Pancreas (tissue), 10 donors: ENCODE measurements at regions not wholly inside any gene's neighbourhood (a gene's known extent, or its start where the extent isn't known, plus 50 kb on each side); places are given as distances from the start of the nearest gene placed in this dataset.

ENCODE experiments used
- ATAC-seq, 4 donors: fragments of 200-7000 bp; cut with Tn5 transposase; one replicate each; pipeline versions ENCODE4 v1.8.0 to v1.9.1; 2020; ENCODE audit warnings: mild to moderate bottlenecking in 4 of 4, moderate library complexity in 4 of 4
- DNase-seq, 6 donors: peaks; one replicate each; pipeline ENCODE4 v3.0.0-alpha.2; 2020
- FAIRE-seq: peaks from 2 replicates; lab custom pipeline; 2012; peaks lifted over from hg19 to GRCh38; lab: Jason Lieb, UNC
- H3K27ac ChIP-seq, 4 donors: fragments of 200-600 bp; sonication (generic); 1 replicate in 3 of 4; 2 replicates in 1 of 4; pipeline versions ENCODE4 v1.5.0 to v1.8.0; 2020
- H3K27me3 ChIP-seq, 4 donors: fragments of 200-600 bp; one replicate each; pipeline ENCODE4 v1.8.0; 2021
- H3K36me3 ChIP-seq, 3 donors: fragments of 200-600 bp; sonication (generic) in 1 of 3; one replicate each; pipeline versions ENCODE4 v1.5.0 to v1.8.0; 2020 to 2021
- H3K4me1 ChIP-seq, 3 donors: fragments of 200-600 bp; one replicate each; pipeline ENCODE4 v1.8.0; 2021
- H3K4me3 ChIP-seq, 4 donors: fragments of 200-600 bp; sonication (generic) in 2 of 4; one replicate each; pipeline versions ENCODE4 v1.5.0 to v1.8.0; 2020 to 2021
- H3K9me3 ChIP-seq, 4 donors: fragments of 200-600 bp; one replicate each; pipeline ENCODE4 v1.8.0; 2021
- CTCF ChIP-seq, 4 donors: fragments of 200-600 bp; sonication (generic) in 3 of 4; IDR thresholded peaks; one replicate each; pipeline versions ENCODE4 v1.5.0 to v1.8.0; 2021; ENCODE audit warnings: antibody characterized with exemption in 4 of 4
- WGBS, 2 donors: extraction: QIAGEN DNeasy Blood & Tissue Kit; methylation state at CpG; one replicate each; pipeline ENCODE4 v1.1.7; 2013; 5-methylcytosine and 5-hydroxymethylcytosine counted together
- intact Hi-C, 3 donors: fragments of 100-400 bp; cut with DNase I; formaldehyde crosslinking; loops; one replicate each; pipeline versions ENCODE4 v1.11.1 to v1.14.2; 2022
- donor health status: healthy with polysubstance abuse.
- donor health status: DM: no; HTN: no; CAD: no; lungs with moderate emphysema.
- donor health status: DM: no; HTN: no; CAD: no.
- donor health status: control.
- donor health status: control.
- donor health status: Bipolar disorder and iron deficiency.
- donor health status: DM: yes; HTN: yes; CAD: no.
- donor health status: DM: no; HTN: no; CAD: no.
- donor health status: DM: no; HTN: no; CAD: no.
- donor health status: DM: yes; HTN: yes; CAD: no.

- no peak overlapping the region for H3K27ac ChIP-seq
- intact Hi-C loops = no loop called here
- ATAC-seq (no peak), FAIRE-seq (no peak), DNase-seq (no peak)
- no peaks in the 10 kb centered on the region for H3K36me3 ChIP-seq
- no peak overlapping the region for H3K4me3 ChIP-seq
- H3K9me3 ChIP-seq = no peaks in the 10 kb centered on the region
- no peaks in the 10 kb centered on the region for H3K4me1 ChIP-seq
- TF ChIP-seq CTCF (IDR thresholded peaks at IDR 0.05) = no peak
- WGBS, 2 donors = 64 to 67% methylated on average over 4 of the region's 4 CpGs
- no peaks in the 10 kb centered on the region for H3K27me3 ChIP-seq
Observed at GRCh38 chr4:133464311-133464710, 315.2 kb downstream of the PCDH10 start.

DNA sequence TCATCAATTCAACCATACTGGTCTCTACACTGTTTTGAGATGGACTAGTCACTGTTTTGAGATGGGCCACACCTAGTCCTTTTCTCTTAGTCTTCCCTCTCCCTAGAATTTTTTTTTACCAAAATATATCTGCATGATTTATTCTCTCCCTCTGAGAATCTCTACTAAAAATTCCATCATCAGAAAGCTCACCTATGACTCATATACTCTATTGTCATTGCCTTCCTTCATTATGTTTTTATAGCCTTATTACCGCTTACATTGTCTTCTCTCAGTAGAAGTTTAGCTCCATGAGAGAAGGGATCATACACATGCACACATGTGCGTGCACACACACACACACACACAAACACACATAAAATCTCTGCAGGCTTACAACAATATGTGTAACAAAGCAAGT is 303.6 kb downstream of the PCDH10 start:
- TF ChIP-seq CTCF (IDR thresholded peaks at IDR 0.05) = no peak
- Histone ChIP-seq H3K4me1 (no peaks in the 10 kb centered on the region), H3K27ac (no peak overlapping the region), H3K36me3 (no peaks in the 10 kb centered on the region), H3K9me3 (no peaks in the 10 kb centered on the region), H3K4me3 (no peak overlapping the region), H3K27me3 (no peaks in the 10 kb centered on the region)
- ATAC-seq (no peak), DNase-seq (no peak), FAIRE-seq (no peak)
- intact Hi-C loops = no loop called here
- WGBS, 2 donors = 71 to 75% methylated on average over 2 of the region's 2 CpGs

DNA sequence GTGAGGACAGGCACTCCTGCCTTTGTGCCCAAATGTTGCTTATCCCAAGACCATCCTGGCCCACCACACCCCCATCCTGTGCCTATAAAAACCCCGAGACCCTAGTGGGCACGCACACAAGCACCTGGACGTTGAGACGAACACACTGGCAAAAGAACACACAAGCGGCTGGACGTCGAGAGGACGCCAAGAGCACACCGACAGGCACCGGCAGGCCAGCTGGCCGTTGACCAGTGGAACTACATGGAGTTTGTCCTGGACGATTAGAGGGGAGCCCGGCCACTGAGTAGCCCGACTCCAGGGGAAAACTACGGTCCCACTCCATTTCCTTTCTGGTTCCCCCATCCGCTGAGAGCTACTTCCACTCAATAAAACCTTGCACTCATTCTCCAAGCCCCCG is 301.7 kb downstream of the PCDH10 start:
- TF ChIP-seq CTCF (IDR thresholded peaks at IDR 0.05) = no peak
- Histone ChIP-seq H3K27ac (no peak overlapping the region), H3K4me1 (no peaks in the 10 kb centered on the region), H3K4me3 (no peak overlapping the region), H3K36me3 (no peaks in the 10 kb centered on the region), H3K9me3 (no peaks in the 10 kb centered on the region), H3K27me3 (no peaks in the 10 kb centered on the region)
- DNase-seq = no peak
- no peak for FAIRE-seq
- WGBS, 2 donors = 69 to 94% methylated on average over 17 of the region's 17 CpGs
- no peak for ATAC-seq
- intact Hi-C loops = no loop called here

DNA sequence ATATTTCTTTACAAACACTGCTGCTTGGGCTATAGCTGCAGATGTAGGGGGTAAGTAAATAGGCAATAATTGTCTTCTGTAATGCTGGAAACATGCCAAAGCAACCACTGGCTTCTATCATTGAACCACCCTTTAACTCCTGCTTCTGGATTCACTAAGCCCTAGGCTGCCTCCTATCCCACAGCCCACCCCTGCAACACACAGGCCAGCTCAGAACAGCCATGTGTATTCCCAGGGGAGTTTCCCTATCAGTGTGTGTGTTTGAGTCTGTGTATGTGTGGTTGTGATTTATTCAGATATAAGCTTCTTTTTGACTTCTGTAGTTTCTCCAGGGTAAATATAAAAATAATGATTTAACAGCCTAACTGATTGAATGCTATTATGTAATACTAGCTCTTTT is 291.3 kb downstream of the PCDH10 start:
- intact Hi-C loops = no loop called here
- DNase-seq (no peak), ATAC-seq (no peak), FAIRE-seq (no peak)
- H3K4me3 ChIP-seq = no peak overlapping the region
- H3K27ac ChIP-seq = no peak overlapping the region
- no peaks in the 10 kb centered on the region for H3K27me3 ChIP-seq
- no peaks in the 10 kb centered on the region for H3K4me1 ChIP-seq
- no peaks in the 10 kb centered on the region for H3K9me3 ChIP-seq
- TF ChIP-seq CTCF (IDR thresholded peaks at IDR 0.05) = no peak
- no peaks in the 10 kb centered on the region for H3K36me3 ChIP-seq

DNA sequence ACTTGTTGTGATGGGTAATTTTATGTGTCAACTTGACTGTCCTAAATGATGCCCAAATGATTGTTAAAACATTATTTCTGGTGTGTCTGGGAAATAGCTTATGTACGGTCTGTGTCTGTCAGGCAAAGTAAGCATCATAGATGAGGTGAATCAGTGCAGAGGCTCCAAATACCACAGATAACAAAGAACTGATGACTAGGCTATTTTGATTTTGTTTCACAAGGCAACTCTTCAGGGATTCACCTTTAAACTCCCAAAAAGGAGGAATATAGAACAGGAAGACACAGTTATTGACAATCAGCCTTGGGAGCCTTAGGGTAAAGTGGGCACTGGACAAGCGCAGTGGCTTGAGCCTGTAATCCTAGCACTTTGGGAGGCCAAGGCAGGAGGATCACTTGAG is 290.7 kb downstream of the PCDH10 start:
- H3K27me3 ChIP-seq = no peaks in the 10 kb centered on the region

More for the DNA sequence above, 290.7 kb downstream of the PCDH10 start:
- DNase-seq = no peak
- no peak for TF ChIP-seq CTCF (IDR thresholded peaks at IDR 0.05)
- WGBS, 2 donors = 80 to 90% methylated on average over 2 of the region's 2 CpGs
- no peaks in the 10 kb centered on the region for H3K4me1 ChIP-seq
- intact Hi-C loops = no loop called here
- H3K27ac ChIP-seq = no peak overlapping the region
- H3K9me3 ChIP-seq = no peaks in the 10 kb centered on the region
- H3K36me3 ChIP-seq = no peaks in the 10 kb centered on the region
- no peak overlapping the region for H3K4me3 ChIP-seq
- no peak for ATAC-seq
- FAIRE-seq = no peak
